GM19351 (cell line): ENCODE measurements at regions not wholly inside any gene's neighbourhood (a gene's known extent, or its start where the extent isn't known, plus 50 kb on each side); places are given as distances from the start of the nearest gene placed in this dataset.

Experiments
- ATAC-seq: cut with Tn5 transposase; IDR thresholded peaks from one replicate; pipeline ENCODE4 v1.9.1; 2021; ENCODE audit warnings: mild to moderate bottlenecking, moderate library complexity; ENCODE audit not compliant: unreplicated experiment

DNA sequence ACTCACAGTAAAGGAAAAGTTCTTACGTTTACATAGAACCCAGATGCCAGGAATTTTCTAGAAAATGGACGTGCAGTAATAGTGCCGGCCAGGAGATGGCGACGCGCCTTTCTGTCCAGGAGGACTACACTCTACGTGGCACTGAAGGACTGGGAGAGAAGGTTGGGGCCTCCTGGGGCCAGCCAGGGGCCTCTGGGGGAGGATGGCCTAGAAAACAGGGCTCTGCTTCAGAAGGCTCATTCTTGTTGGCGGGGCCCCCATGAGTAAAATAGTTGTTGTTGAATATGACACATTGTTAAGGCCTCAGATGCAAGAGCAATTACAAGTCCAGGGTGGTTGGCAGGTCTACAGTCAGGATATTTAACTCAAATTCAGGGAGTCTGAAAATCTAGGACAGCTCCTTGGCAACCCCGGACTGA, 120.1 kb upstream of the MAX start:
- ATAC-seq = no peak

DNA sequence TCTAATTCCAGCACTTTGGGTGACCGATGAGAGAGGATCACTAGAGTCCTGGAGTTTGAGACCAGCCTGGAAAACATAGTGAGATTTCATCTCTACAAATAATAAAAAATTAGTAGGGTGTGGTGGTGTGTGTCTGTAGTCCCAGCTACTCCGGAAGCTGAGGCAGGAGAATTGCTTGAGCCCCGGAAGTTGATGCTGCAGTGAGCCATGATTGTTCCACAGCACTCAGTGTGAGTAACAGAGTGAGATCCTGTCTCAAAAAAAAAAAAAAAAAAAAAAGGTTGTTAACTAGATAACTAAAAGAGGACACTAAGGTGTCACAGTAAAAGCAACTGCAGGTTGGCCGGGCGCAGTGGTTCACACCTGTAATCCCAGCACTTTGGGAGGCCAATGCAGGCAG, 121.3 kb upstream of the MAX start:
- no peak for ATAC-seq

DNA sequence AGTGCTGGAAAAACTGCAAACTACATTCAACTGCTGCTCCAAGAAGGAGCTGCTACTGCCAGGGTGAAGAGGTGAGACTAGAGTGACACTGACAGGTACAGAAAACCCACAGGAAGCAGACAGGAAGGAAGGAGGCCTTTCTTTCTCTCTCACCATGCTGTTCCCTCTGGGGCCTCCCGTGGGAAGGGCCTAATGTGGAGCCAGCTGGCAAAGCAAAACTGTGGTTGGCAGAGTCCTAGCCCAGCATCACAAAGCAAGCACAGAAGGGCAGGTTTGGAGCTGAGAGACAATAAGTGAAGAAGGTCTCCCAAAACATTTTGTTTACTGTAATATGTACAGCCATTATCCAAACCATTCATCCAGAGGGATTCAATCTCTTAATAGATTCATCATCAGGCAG, 122.5 kb upstream of the MAX start:
- ATAC-seq = no peak

DNA sequence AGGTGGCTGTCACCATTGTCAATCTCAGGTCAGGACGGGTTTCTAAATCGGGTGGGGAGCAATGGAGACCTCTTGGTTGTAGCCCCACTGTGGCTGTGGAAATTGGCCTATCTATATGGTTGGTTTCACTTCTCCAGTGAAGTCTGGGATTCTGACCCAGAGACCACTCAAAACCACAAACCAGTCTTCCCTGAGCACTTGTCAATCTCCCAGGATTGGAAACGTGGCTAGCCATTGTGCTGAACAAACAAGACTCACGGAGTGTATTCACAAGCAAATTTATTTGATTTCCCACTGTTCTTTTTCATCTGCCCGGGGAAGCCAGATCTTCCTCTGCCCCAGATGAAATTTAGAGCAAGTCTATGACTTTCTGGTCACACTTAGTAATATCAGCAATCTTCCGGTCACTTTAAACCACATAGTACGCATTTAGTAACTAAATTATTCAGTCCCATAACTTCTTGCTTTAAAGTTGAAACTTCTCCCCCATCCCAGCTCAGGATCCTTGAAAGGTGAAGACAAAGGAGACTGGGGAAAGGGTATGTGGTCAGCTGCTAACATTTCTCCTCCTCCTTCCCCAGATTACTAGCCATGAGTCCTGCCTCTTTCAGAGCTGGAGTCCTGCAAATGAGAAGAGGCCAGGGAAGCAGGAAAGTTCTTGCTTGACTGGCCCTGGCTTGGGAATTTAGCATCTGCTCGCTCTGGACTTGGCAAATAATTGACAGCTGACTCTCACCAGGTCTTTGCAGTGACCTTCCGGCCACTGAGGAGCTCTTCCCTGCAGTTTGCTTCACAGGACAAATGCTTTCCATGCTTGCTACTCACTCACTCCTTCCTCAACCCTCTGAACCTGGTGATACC, 123.2 kb upstream of the MAX start:
- ATAC-seq = no peak

DNA sequence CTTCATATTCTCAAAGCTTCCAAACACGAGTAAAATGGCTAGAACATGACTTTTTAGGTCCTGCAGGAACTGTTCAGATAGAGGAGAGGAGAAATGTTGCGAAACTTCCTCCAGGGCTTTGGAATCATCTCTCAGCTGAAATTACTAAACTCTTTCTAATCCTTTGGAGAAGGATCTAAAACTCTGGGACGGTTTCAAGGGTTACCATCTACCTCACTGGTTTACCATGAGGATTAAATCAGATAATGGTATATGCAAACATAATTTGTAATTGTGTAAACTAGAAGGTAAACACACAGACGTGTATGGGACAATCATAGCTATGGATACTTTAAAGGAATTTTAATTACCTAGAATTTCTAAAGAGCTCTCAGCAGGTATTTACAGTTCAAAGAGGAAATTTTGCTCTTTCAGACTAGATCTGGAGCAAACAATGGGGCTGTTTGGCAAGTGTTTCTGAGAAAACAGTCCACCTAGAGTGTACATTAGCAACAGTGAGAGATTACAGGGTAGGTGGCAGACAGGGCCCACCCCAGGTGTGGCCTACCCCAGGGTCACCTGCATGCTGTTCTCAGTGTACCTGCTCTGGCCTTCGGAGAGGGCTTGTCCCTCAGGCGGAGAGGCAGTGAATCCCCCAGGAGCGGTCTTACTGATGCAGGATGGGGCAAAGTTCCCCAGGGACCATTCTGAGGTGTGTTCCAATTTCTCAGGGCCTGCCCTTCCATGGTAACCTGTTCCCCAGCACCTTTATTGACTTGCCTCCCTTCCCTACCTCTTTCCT, 124.7 kb upstream of the MAX start:
- no peak for ATAC-seq

DNA sequence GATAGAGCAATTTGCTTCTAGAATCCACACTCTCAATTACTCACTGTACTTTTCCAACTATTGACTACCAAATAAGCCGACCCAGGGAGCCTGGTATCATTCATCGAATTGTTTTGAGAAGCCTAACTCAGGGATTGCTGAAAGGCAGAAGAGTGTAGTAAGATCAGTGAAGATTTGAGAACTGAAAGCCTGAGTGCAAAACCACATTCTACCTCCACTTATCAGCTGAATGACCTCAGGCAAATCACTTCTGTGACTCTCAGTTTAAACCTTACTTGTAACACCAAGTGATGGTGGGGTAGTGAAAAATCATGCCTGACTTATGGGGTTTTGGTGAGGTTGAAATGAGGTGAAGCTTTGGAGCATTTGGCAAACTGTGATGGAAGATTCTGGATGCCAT, 126.1 kb upstream of the MAX start:
- peak; percentile 95 for ATAC-seq

DNA sequence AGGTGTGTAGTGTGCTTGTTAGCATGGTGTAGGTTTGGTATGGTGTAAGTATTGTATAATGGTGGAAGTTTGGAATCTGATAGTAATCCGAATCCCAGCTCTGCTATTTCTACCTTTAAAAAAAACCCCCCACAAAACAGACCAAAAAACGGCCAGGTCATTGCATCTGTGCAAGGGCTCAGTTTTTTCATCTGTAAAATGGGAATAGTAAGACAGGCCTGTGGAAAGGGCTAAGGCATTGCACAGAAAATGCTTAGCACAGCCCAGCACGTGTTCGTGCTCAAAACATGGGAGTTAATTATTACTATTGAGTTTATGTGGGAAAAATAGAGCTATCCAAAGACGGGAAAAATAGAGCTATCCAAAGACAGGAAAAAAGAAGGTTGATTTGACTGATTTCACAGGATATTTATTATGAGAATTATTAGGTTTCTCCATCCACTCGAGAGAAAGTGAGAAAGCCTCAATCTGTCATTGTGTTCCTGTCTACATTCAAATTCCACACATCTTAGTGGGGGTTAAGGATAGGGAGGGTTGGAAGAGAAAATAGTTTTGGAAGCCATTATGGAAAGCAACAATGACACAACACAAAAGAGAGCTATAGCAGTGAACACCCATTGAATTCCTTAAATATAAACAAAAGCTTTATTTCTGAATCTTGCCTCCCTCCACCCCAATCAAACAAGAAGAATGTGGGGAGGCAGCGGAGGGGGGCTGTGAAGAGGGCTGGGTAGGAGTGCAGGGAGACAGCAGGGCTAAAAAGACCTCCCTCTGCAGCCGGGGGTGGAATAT, 126.8 kb upstream of the MAX start:
- ATAC-seq = no peak

DNA sequence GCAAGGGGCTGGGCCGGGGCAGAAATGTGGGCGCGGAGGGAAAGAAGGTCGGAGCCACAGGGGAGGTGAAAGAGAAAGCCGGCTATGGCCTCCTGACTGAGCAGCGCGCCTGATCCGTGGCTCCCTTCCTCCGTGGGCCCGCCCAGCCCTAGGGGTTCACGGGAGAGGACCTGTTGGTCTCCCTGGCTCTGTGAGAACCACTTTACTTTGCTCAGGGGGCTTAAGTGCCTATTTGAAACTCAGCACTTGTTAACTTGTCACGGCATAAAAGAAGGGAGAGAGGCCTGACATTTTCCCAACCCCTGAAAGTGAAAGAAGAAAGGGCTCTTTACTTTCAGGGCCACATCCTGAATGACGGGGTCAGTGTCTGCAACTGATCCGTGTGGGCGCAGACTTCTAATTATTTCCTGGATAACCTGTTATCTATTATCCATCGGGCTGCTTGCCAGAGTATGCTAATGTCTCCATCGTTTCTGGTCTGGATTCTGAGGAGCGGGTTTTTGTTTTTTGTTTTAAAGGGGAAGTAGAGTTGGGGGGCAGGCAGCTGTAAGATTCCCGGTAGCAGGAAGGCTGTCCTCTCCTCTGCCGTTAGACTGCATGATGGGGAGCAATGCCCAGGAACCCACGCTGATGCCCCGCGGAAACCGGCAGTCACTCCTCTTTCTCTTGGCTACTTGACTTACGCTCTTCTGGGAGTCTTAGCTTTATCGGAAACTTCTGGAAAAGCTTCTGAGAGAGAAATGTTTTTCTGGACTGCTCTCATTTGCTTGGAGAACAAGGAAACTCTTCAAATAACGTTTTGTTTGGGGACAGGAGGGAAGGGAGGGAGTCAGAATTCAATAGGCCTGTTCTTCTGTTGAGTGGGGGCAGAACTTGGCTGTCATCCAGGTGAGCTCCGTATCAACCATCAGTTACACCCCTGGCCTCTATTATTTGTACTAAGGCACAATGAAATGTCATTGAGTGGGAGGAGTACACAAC, 127.7 kb upstream of the MAX start:
- ATAC-seq = no peak

DNA sequence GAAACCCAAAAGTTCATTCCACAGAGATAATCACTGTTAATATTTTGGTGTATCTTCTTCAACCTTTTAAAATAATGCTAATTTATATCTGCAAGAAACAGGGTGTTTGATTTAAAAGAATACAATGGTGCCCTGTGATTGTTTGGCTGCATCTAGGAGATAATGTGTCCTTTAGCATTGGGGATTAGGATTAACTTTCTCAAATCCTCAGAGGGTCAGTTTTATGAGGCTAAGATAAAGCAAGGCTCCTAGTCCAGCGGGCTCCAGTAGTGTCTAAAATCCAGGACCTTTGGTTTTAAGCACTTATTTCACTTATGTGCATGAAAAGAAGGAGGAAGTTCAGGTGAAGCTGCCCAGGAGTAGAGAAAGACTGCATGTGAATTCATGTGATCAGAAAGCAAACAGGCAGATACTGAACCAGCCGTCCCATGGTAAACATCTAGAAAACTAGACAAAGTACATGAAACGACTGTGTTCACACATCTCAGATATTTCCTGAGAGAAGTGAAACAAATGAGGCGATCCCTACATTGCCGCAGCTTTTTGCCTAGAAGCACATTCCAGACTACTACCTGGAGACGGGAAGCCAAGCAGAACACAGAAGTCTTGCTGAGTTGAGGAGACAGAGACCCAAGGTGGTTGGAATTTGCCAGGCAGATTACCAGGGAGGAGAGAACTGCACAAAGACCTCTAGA, 129.1 kb upstream of the MAX start:
- ATAC-seq = no peak

DNA sequence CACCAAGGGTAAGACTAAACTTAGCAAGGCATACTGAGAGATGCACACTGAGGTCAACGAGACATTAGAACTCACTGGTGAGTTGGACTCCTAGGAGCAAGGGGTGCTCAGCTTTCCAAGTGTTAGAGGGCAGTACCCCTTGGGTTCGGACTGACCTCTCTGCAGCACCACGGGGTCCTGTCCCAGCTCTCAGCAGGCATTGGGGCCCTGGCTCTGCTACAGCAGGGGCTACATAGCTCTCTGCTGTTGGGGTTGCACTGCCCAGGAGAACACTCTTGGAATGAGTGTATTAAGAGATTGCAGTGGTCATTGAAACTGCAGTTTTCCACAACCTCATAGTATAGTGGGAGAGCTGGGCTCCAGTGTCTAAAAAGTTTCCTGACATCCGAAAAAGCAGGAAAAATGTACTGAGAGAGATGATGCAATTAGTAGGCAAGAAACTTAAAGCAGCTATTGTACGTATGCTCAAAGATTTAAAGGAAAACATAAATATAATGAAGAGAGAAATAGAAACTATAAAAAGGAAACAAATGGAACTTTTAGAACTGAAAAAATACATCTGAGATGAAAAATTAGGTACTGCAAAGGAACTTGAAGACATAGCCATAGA, 132.5 kb upstream of the MAX start:
- no peak for ATAC-seq

DNA sequence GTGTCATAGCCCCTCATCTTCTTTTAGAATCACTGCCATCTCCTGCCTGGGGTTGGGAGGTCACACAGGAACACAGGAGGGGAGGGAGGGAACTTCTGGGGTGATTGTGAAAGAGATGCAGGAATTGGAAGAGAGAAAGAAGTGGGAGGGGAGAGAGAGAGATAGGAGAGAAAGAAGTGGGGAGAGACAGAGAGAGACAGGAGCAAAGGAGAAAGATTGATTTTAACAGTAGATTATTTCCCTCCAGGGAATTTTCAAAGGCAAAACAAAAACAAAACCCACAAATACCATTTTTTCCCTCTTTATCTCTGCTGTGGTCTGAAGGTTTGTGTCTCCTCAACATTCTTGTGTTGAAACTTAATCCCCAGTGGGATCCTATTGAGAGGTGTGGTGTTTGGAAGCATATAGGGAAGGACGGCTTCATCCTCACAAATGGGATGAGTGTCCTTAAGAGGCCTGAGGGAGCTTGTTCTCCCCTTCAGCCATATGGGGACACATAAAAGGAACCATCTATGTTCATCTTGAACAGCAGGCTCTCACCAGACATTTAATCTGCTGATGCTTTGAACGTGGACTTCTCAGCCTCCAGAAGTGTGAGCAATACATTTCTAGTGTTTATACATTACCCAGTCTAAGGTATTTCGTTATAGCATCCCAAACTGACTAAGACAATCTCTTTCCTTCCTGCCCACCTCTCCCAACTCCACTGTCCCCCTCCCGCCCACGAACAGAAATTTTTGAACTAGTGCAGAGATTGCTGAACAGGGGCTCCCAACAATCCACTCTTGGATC, 134.9 kb upstream of the MAX start:
- ATAC-seq = no peak

DNA sequence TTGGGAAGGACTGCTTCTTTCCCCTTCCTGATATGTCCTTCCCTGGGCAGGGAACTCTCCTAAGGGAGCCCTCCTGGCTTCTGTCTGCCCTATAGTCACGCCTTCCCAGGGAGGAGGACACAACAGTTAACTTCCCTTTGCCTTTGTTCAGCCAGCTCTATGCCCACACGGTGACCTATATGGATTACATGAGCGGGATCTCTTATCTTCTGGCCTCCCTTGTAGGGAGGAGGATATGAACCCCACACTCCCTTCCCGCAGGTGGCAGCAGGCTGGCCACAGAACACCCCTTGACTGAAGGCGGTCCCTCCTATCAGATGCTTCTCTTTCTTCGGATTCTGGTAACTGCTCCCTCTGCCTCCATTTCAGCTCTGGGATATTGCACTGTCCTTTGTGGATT, 135.6 kb upstream of the MAX start:
- ATAC-seq = no peak

DNA sequence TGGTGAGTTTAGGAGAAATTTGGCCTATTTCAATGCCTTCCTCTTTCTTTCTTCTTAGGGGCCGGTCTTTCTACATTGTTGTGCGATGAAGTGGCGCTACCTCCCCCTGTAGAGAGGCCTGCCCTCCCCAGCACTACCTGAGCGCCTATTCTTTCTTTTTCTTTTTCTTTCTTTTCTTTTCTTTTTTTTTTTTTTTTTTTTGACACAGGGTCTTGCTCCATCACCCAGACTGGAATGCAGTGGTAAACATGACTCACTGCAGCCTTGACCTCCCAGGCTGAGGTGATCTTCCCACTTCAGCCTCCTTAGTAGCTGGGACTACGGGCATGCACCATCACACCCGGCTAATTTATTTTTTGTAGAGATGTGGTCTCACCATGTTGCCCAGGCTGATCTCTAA, 136.1 kb upstream of the MAX start:
- no peak for ATAC-seq

DNA sequence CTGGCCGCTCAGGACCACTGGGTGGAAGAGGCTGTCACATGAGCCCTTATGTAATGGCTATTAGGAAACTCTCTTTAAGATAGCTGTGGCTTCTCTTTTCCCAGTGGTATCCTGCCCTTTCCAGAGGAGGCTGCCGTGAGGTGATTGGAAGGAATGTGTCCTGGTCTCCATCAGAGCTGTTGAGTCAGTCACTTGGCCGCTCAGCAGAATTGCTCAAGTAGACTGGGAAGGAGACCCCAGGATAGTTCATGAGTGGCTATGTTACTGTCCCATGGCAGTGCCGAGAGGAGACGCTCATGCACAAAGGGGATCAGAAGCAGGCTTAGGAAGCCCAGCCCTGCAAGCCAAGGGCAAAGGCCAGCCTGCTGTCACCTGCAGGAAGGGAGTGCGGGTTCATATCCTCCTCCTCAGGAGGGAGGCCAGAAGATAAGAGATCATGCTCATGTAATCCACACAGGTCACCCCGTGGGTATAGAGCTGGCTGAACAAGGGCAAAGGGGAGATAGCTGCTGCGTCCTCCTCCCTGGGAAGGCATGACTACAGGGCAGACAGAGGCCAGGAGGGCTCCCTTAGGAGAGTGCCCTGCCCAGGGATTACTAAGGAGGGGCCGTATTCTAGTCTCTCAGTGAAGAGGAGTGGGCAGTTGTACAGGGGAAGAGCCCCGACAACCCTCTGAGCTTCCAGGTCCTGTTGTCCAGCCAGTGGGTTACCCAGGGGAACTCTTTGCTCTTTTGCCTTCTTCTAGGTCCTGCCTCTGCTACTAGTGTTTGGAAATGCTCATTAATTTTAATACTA, 137.0 kb upstream of the MAX start:
- no peak for ATAC-seq

DNA sequence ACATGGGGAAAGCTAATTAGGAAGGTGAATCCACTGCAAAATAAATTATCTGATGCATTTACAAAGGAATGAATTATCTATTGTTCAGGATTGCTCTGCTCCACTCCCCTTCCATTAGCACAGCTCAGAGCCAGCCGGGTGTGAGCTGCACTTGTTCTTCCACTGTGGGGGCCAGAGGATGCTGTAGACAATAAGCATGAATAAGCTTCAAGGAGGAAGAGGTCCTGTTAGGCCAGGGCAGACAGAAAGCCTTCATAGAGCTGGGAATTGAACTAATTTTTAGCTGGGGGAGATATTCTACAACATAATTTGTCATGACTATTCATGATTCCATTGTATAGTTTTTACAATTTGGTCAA, 137.6 kb upstream of the MAX start:
- ATAC-seq = no peak

DNA sequence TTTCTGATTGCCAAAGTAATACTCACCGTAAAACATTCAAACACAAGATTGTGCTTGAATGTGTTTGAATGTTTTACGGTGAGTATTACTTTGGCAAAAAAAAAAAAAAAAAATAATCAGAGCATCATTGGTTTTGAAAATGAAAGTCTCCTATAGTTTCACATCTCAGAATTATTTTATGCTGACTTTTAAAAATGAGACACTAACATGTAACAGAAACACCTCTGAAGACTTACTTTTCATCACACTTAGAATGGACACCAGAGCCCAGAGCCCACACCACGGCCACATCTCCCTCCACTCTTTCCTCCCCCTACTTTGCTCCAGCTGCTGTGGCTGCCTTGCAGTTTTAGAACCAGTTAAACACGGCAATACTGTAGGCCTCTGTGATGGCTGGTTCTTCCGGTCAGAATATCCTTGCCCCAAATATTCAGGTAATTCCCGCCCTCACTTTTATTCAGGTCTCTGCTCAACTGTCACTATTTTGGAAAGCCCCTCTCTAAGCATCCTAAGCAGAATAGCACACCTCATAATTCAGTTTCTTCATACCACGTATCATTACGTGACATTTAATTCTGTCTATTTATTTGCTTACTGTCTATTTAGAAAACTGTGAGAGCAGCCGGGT, 138.9 kb upstream of the MAX start:
- no peak for ATAC-seq

DNA sequence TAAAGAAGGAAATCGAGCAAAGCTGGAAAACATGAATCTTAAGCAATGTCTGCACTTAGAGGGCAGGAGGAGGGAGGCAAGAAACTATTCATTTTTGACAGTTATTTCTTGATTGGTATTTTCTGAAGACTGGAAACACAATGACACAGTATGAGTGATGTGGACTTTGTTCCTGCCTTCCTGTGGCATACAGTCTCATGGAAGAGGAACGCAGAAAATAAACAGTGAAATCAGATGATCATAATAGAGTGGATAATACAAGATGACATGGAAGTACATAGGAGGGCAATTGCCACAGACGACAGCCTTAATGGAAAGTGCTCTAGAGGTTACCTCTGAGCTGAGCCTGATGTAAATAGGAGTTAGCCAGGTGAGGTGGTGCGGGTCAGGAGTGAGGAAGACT, 140.4 kb upstream of the MAX start:
- ATAC-seq = no peak
